ENCODE measurements at regions not wholly inside any gene's neighbourhood (a gene's known extent, or its start where the extent isn't known, plus 50 kb on each side); places are given as distances from the start of the nearest gene placed in this dataset.

GRCh38 chr7:110257673-110258072 lies 833.3 kb upstream of the LRRN3 start:
- RAD21 ChIA-PET (ENCODE audit: unreplicated experiment): no interaction called here
- Histone ChIP-seq H3K27ac (ENCODE audit: control insufficient read depth, insufficient read depth) (no peak overlapping the region), H3K79me2 (ENCODE audit: control insufficient read depth, insufficient read depth, low read length) (no peaks in the 10 kb centered on the region), H2AFZ (ENCODE audit: control insufficient read depth, low read depth, low read length) (no peak overlapping the region), H3K4me3 (no peak overlapping the region), H3K36me3 (ENCODE audit: control insufficient read depth in 2 of 2, insufficient read depth in 2 of 2, low read length in 1 of 2) (no peaks in the 10 kb centered on the region), H3K9me3 (replicated peaks; ENCODE audit: control insufficient read depth, insufficient read depth, low read length) (no peaks in the 10 kb centered on the region), H3K4me2 (ENCODE audit: control insufficient read depth, insufficient read depth) (no peak overlapping the region), H3K9ac (ENCODE audit: control insufficient read depth, insufficient read depth, low read length) (no peak overlapping the region), H4K20me1 (ENCODE audit: control insufficient read depth, insufficient read depth) (no peaks in the 10 kb centered on the region), H3K27me3 (replicated peaks in 1 of 2; ENCODE audit: control insufficient read depth in 2 of 2, insufficient read depth in 2 of 2, low read length in 1 of 2) (no peaks in the 10 kb centered on the region), H3K4me1 (ENCODE audit: control insufficient read depth, insufficient read depth, low read length) (no peaks in the 10 kb centered on the region)
- intact Hi-C loops (cut with micrococcal nuclease; ENCODE audit: unreplicated experiment) (no loop called here), in situ Hi-C loops (cut with MboI) (no loop called here)
- CTCF ChIA-PET: no interaction called here
- FAIRE-seq (no peak), ATAC-seq (no peak), DNase-seq (ENCODE audit: low read depth, low spot score) (no peak)
- TF ChIP-seq CUX1 (IDR thresholded peaks at IDR 0.05; ENCODE audit: insufficient replicate concordance, low read depth, low read length): no peak
- TF ChIP-seq NR2F1 (conservative IDR thresholded peaks at IDR 0.05): no peak
- SMC1A ChIA-PET (ENCODE audit: uncharacterized antibody, unreplicated experiment): no interaction called here
- no TSS peak for BruUV-seq (replicated peaks)
- 34% methylated on average over 3 of the region's 3 CpGs for WGBS (ENCODE audit: insufficient coverage, insufficient replicate concordance, low lambda C conversion rate, missing lambda C conversion rate)
- POLR2A ChIA-PET: no interaction called here

- FAIRE-seq: no peak
- BruUV-seq (replicated peaks): no TSS peak
- no peak for ATAC-seq
- ChIA-PET RAD21 (ENCODE audit: unreplicated experiment) (no interaction called here), CTCF (no interaction called here), SMC1A (ENCODE audit: uncharacterized antibody, unreplicated experiment) (no interaction called here), POLR2A (no interaction called here)
- WGBS (ENCODE audit: insufficient coverage, insufficient replicate concordance, low lambda C conversion rate, missing lambda C conversion rate): 0% methylated on average over 2 of the region's 2 CpGs
- TF ChIP-seq BHLHE40 (IDR thresholded peaks at IDR 0.05; ENCODE audit: borderline replicate concordance in 1 of 2, low read depth in 2 of 2, low read length in 1 of 2) (no peak), MEF2B (IDR thresholded peaks at IDR 0.05; ENCODE audit: partially characterized antibody, poor library complexity, severe bottlenecking) (no peak), RUNX3 (IDR thresholded peaks at IDR 0.05; ENCODE audit: low read length) (no peak), DPF2 (IDR thresholded peaks at IDR 0.05) (no peak), SUZ12 (IDR thresholded peaks at IDR 0.05; ENCODE audit: unreplicated experiment) (no peak), FOXK2 (IDR thresholded peaks at IDR 0.05) (no peak), TCF7 (IDR thresholded peaks at IDR 0.05; ENCODE audit: borderline replicate concordance) (no peak), RAD21 (IDR thresholded peaks at IDR 0.05; ENCODE audit: insufficient read depth, low read depth, low read length) (no peak), ZSCAN29 (IDR thresholded peaks at IDR 0.05) (no peak), CHD1 (IDR thresholded peaks at IDR 0.05; ENCODE audit: low read depth, low read length) (no peak)
- H3K27ac ChIP-seq (ENCODE audit: control insufficient read depth, insufficient read depth): no peak overlapping the region
- H3K9ac ChIP-seq (ENCODE audit: control insufficient read depth, insufficient read depth, low read length): no peak overlapping the region
- no peaks in the 10 kb centered on the region for H3K9me3 ChIP-seq (replicated peaks; ENCODE audit: control insufficient read depth, insufficient read depth, low read length)
- intact Hi-C loops (cut with micrococcal nuclease; ENCODE audit: unreplicated experiment): no loop called here
- no peak for DNase-seq (ENCODE audit: low read depth, low spot score)
- no peak overlapping the region for H3K4me2 ChIP-seq (ENCODE audit: control insufficient read depth, insufficient read depth)
- in situ Hi-C loops (cut with MboI): no loop called here
- no peak overlapping the region for H2AFZ ChIP-seq (ENCODE audit: control insufficient read depth, low read depth, low read length)
- no peaks in the 10 kb centered on the region for H3K79me2 ChIP-seq (ENCODE audit: control insufficient read depth, insufficient read depth, low read length)
- no peaks in the 10 kb centered on the region for H3K4me1 ChIP-seq (ENCODE audit: control insufficient read depth, insufficient read depth, low read length)
- no peak overlapping the region for H3K4me3 ChIP-seq
- no peaks in the 10 kb centered on the region for H3K27me3 ChIP-seq (replicated peaks in 1 of 2; ENCODE audit: control insufficient read depth in 2 of 2, insufficient read depth in 2 of 2, low read length in 1 of 2)
- no peaks in the 10 kb centered on the region for H4K20me1 ChIP-seq (ENCODE audit: control insufficient read depth, insufficient read depth)
- H3K36me3 ChIP-seq (ENCODE audit: control insufficient read depth in 2 of 2, insufficient read depth in 2 of 2, low read length in 1 of 2): no peaks in the 10 kb centered on the region
Observed at GRCh38 chr7:110262251-110262650, 828.7 kb upstream of the LRRN3 start.
